ENCODE measurements at regions not wholly inside any gene's neighbourhood (a gene's known extent, or its start where the extent isn't known, plus 50 kb on each side); places are given as distances from the start of the nearest gene placed in this dataset.

- Histone ChIP-seq H3K4me1 (no peaks in the 10 kb centered on the region), H3K36me3 (no peaks in the 10 kb centered on the region), H3K4me3 (no peak overlapping the region), H3K27me3 (no peaks in the 10 kb centered on the region), H3K27ac (no peak overlapping the region), H3K9me3 (no peaks in the 10 kb centered on the region)
- intact Hi-C loops (cut with DNase I), result no loop called here
- TF ChIP-seq CTCF (IDR thresholded peaks at IDR 0.05), result no peak
- DNase-seq (ENCODE audit: low spot score in 2 of 2), result no peak
Observed at GRCh38 chr11:127624306-127624856, 623.8 kb upstream of the KIRREL3 start.

GRCh38 chr11:127622686-127623085, 622.1 kb upstream of the KIRREL3 start:
- DNase-seq (ENCODE audit: low spot score in 2 of 2), result no peak
- Histone ChIP-seq H3K4me1 (no peaks in the 10 kb centered on the region), H3K9me3 (no peaks in the 10 kb centered on the region), H3K36me3 (no peaks in the 10 kb centered on the region), H3K27ac (no peak overlapping the region), H3K4me3 (no peak overlapping the region), H3K27me3 (no peaks in the 10 kb centered on the region)
- intact Hi-C loops (cut with DNase I), result no loop called here
- no peak for TF ChIP-seq CTCF (IDR thresholded peaks at IDR 0.05)

- TF ChIP-seq CTCF (IDR thresholded peaks at IDR 0.05), result no peak
- H3K27ac ChIP-seq, result no peak overlapping the region
- intact Hi-C loops (cut with DNase I), result no loop called here
- no peaks in the 10 kb centered on the region for H3K9me3 ChIP-seq
- no peak overlapping the region for H3K4me3 ChIP-seq
- DNase-seq (ENCODE audit: low spot score in 2 of 2), result no peak
- no peaks in the 10 kb centered on the region for H3K4me1 ChIP-seq
- no peaks in the 10 kb centered on the region for H3K36me3 ChIP-seq
- no peaks in the 10 kb centered on the region for H3K27me3 ChIP-seq
Observed at GRCh38 chr11:127620671-127621070, 620.1 kb upstream of the KIRREL3 start.

GRCh38 chr11:127619946-127620345, 619.4 kb upstream of the KIRREL3 start:
- H3K4me3 ChIP-seq, result no peak overlapping the region
- H3K4me1 ChIP-seq, result no peaks in the 10 kb centered on the region
- no peaks in the 10 kb centered on the region for H3K9me3 ChIP-seq
- no peaks in the 10 kb centered on the region for H3K27me3 ChIP-seq
- intact Hi-C loops (cut with DNase I), result no loop called here
- H3K36me3 ChIP-seq, result no peaks in the 10 kb centered on the region
- no peak for DNase-seq (ENCODE audit: low spot score in 2 of 2)
- no peak for TF ChIP-seq CTCF (IDR thresholded peaks at IDR 0.05)
- no peak overlapping the region for H3K27ac ChIP-seq

GRCh38 chr11:127618721-127619120, 618.2 kb upstream of the KIRREL3 start:
- no peaks in the 10 kb centered on the region for H3K36me3 ChIP-seq
- no peak for DNase-seq (ENCODE audit: low spot score in 2 of 2)
- no peak for TF ChIP-seq CTCF (IDR thresholded peaks at IDR 0.05)

GRCh38 chr11:127616158-127616557, 615.6 kb upstream of the KIRREL3 start:
- Histone ChIP-seq H3K4me1 (no peaks in the 10 kb centered on the region), H3K4me3 (no peak overlapping the region)

More at GRCh38 chr11:127618721-127619120, 618.2 kb upstream of the KIRREL3 start:
- intact Hi-C loops (cut with DNase I), result no loop called here
- no peaks in the 10 kb centered on the region for H3K4me1 ChIP-seq
- H3K9me3 ChIP-seq, result no peaks in the 10 kb centered on the region
- H3K27me3 ChIP-seq, result no peaks in the 10 kb centered on the region
- H3K4me3 ChIP-seq, result no peak overlapping the region
- no peak overlapping the region for H3K27ac ChIP-seq

More at GRCh38 chr11:127616158-127616557, 615.6 kb upstream of the KIRREL3 start:
- no peaks in the 10 kb centered on the region for H3K36me3 ChIP-seq
- H3K27ac ChIP-seq, result no peak overlapping the region
- intact Hi-C loops (cut with DNase I), result no loop called here
- DNase-seq (ENCODE audit: low spot score in 2 of 2), result no peak
- H3K27me3 ChIP-seq, result no peaks in the 10 kb centered on the region
- no peak for TF ChIP-seq CTCF (IDR thresholded peaks at IDR 0.05)
- H3K9me3 ChIP-seq, result no peaks in the 10 kb centered on the region
